ENCODE measurements at regions not wholly inside any gene's neighbourhood (a gene's known extent, or its start where the extent isn't known, plus 50 kb on each side); places are given as distances from the start of the nearest gene placed in this dataset.

- H3K27ac Mint-ChIP-seq (ENCODE audit: unreplicated experiment), result no peak overlapping the region
- no peaks in the 10 kb centered on the region for H3K36me3 Mint-ChIP-seq (ENCODE audit: unreplicated experiment)
- no peak overlapping the region for H3K4me3 Mint-ChIP-seq (ENCODE audit: unreplicated experiment)
- H3K4me1 Mint-ChIP-seq (ENCODE audit: low read depth, unreplicated experiment), result no peaks in the 10 kb centered on the region
- DNase-seq, result no peak
- TF ChIP-seq, protein P1, sequence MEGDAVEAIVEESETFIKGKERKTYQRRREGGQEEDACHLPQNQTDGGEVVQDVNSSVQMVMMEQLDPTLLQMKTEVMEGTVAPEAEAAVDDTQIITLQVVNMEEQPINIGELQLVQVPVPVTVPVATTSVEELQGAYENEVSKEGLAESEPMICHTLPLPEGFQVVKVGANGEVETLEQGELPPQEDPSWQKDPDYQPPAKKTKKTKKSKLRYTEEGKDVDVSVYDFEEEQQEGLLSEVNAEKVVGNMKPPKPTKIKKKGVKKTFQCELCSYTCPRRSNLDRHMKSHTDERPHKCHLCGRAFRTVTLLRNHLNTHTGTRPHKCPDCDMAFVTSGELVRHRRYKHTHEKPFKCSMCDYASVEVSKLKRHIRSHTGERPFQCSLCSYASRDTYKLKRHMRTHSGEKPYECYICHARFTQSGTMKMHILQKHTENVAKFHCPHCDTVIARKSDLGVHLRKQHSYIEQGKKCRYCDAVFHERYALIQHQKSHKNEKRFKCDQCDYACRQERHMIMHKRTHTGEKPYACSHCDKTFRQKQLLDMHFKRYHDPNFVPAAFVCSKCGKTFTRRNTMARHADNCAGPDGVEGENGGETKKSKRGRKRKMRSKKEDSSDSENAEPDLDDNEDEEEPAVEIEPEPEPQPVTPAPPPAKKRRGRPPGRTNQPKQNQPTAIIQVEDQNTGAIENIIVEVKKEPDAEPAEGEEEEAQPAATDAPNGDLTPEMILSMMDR (IDR thresholded peaks at IDR 0.05; ENCODE audit: partially characterized antibody, unreplicated experiment), result no peak
- H3K27me3 Mint-ChIP-seq (ENCODE audit: unreplicated experiment), result peaks cover 1% of the 10 kb centered on the region
- no peaks in the 10 kb centered on the region for H3K9me3 Mint-ChIP-seq (ENCODE audit: unreplicated experiment)
Observed at GRCh38 chr14:41378526-41378925, 228.2 kb upstream of the LRFN5 start.

DNA sequence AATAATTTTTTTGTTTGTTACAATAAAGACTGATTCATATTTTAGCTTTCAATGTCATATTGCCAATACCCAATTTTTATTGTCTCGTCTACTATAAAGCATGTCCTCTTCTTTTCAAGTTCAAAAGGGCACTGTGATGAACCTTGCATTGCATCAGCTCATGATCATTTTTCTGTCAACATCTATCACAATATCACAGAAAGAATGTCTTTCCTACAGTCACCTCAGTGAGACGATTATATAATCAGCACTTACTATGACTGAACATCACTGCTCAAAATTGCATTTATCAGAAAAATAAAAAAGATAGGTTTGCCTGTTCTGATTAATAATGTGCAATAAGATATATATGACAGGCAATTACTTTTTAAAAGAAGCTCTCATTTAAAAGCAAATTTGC lies 228.7 kb upstream of the LRFN5 start:
- Mint-ChIP-seq H3K27ac (ENCODE audit: unreplicated experiment) (no peak overlapping the region), H3K36me3 (ENCODE audit: unreplicated experiment) (no peaks in the 10 kb centered on the region), H3K4me3 (ENCODE audit: unreplicated experiment) (no peak overlapping the region), H3K9me3 (ENCODE audit: unreplicated experiment) (no peaks in the 10 kb centered on the region), H3K27me3 (ENCODE audit: unreplicated experiment) (peaks cover 1% of the 10 kb centered on the region), H3K4me1 (ENCODE audit: low read depth, unreplicated experiment) (no peaks in the 10 kb centered on the region)
- TF ChIP-seq, protein P1 (IDR thresholded peaks at IDR 0.05; ENCODE audit: partially characterized antibody, unreplicated experiment), result no peak
- DNase-seq, result no peak

DNA sequence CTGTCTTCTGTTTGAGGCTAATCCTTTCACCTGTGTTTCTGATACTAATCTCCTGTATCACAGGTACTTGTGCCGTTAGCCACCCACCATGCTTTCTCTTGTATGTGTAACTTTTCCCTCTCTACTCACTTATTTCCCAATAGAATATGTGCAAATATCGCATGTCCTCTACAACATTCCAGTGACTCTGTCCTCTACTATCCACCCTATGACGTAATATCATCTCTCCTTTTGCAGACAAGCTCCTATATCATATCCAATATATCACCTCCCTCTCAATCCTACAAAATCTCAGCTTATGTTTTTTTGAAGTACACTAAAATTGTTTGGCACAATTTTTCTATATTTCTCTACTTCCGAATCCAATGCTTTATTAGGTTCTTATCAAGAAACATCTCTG lies 232.6 kb upstream of the LRFN5 start:
- H3K27ac Mint-ChIP-seq (ENCODE audit: unreplicated experiment), result no peak overlapping the region
- no peak overlapping the region for H3K4me3 Mint-ChIP-seq (ENCODE audit: unreplicated experiment)
- no peaks in the 10 kb centered on the region for H3K9me3 Mint-ChIP-seq (ENCODE audit: unreplicated experiment)
- peaks cover 1% of the 10 kb centered on the region for H3K27me3 Mint-ChIP-seq (ENCODE audit: unreplicated experiment)
- no peaks in the 10 kb centered on the region for H3K4me1 Mint-ChIP-seq (ENCODE audit: low read depth, unreplicated experiment)
- H3K36me3 Mint-ChIP-seq (ENCODE audit: unreplicated experiment), result no peaks in the 10 kb centered on the region
- TF ChIP-seq, protein P1 (IDR thresholded peaks at IDR 0.05; ENCODE audit: partially characterized antibody, unreplicated experiment), result no peak
- DNase-seq, result no peak

- H3K9me3 Mint-ChIP-seq (ENCODE audit: unreplicated experiment), result no peaks in the 10 kb centered on the region
- no peaks in the 10 kb centered on the region for H3K4me1 Mint-ChIP-seq (ENCODE audit: low read depth, unreplicated experiment)
- no peak for DNase-seq
- H3K4me3 Mint-ChIP-seq (ENCODE audit: unreplicated experiment), result no peak overlapping the region
- TF ChIP-seq, protein P1 (IDR thresholded peaks at IDR 0.05; ENCODE audit: partially characterized antibody, unreplicated experiment), result no peak
- H3K27ac Mint-ChIP-seq (ENCODE audit: unreplicated experiment), result no peak overlapping the region
- no peaks in the 10 kb centered on the region for H3K27me3 Mint-ChIP-seq (ENCODE audit: unreplicated experiment)
- H3K36me3 Mint-ChIP-seq (ENCODE audit: unreplicated experiment), result no peaks in the 10 kb centered on the region
Observed at GRCh38 chr14:41362139-41362538, 244.5 kb upstream of the LRFN5 start.

DNA sequence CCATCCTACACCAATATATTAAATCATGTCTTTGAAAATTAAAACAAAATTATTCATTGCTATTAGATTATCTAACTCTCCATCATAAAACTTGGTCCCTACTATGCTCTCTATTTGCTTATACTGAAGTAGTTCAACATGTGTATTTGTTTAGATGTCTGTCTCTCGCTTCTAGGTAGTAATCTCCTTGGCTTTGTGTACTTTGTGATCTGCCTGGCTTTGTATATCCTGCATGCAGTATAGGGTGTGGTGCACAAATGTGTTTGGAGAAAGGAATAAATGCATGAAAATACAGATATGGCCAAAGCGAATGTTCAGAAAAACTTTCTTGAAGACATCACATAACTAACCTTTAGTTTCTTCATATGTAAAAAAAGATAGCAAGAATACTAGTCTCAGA lies 246.6 kb upstream of the LRFN5 start:
- no peak for DNase-seq
- Mint-ChIP-seq H3K27ac (ENCODE audit: unreplicated experiment) (no peak overlapping the region), H3K27me3 (ENCODE audit: unreplicated experiment) (no peaks in the 10 kb centered on the region), H3K4me3 (ENCODE audit: unreplicated experiment) (no peak overlapping the region), H3K9me3 (ENCODE audit: unreplicated experiment) (no peaks in the 10 kb centered on the region), H3K36me3 (ENCODE audit: unreplicated experiment) (no peaks in the 10 kb centered on the region), H3K4me1 (ENCODE audit: low read depth, unreplicated experiment) (peaks cover 1% of the 10 kb centered on the region)
- TF ChIP-seq, protein P1 (IDR thresholded peaks at IDR 0.05; ENCODE audit: partially characterized antibody, unreplicated experiment), result no peak

All from glutamatergic neuron (in vitro differentiated cells).